Breast epithelium (tissue), 3 donors: ENCODE measurements at regions not wholly inside any gene's neighbourhood (a gene's known extent, or its start where the extent isn't known, plus 50 kb on each side); places are given as distances from the start of the nearest gene placed in this dataset.

Experiments used
- POLR2AphosphoS5 ChIP-seq, 3 donors: sonication (generic); formaldehyde crosslinking; IDR thresholded peaks; one replicate each; pipeline ENCODE4 v1.6.1; 2017; ENCODE audit warnings: antibody characterized with exemption in 3 of 3
- TF ChIP-seq, protein P1 (sequence below), 3 donors: fragments of 450-650 bp; IDR thresholded peaks; one replicate each; pipeline ENCODE4 v1.5.1; 2016 to 2017; ENCODE audit warnings: antibody characterized with exemption in 3 of 3, mild to moderate bottlenecking in 3 of 3, moderate library complexity in 3 of 3

- TF ChIP-seq, protein P1, sequence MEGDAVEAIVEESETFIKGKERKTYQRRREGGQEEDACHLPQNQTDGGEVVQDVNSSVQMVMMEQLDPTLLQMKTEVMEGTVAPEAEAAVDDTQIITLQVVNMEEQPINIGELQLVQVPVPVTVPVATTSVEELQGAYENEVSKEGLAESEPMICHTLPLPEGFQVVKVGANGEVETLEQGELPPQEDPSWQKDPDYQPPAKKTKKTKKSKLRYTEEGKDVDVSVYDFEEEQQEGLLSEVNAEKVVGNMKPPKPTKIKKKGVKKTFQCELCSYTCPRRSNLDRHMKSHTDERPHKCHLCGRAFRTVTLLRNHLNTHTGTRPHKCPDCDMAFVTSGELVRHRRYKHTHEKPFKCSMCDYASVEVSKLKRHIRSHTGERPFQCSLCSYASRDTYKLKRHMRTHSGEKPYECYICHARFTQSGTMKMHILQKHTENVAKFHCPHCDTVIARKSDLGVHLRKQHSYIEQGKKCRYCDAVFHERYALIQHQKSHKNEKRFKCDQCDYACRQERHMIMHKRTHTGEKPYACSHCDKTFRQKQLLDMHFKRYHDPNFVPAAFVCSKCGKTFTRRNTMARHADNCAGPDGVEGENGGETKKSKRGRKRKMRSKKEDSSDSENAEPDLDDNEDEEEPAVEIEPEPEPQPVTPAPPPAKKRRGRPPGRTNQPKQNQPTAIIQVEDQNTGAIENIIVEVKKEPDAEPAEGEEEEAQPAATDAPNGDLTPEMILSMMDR (IDR thresholded peaks at IDR 0.05) = no peak
- no peak for TF ChIP-seq POLR2AphosphoS5 (IDR thresholded peaks at IDR 0.05)
Observed at GRCh38 chr17:68718465-68718864, 117.3 kb upstream of the FAM20A start.
